Ureter (tissue), 1 donor: ENCODE measurements at regions not wholly inside any gene's neighbourhood (a gene's known extent, or its start where the extent isn't known, plus 50 kb on each side); places are given as distances from the start of the nearest gene placed in this dataset.
"Not testable (repeated sequence)": the region's sequence is repeated elsewhere in the genome, so short reads cannot be mapped to it uniquely, and the experiment has no call there.

Experiments used
- DNase-seq: peaks from one replicate; pipeline ENCODE4 v3.0.0-alpha.2; 2020; ENCODE audit warnings: low spot score
- donor health status: DM: yes; HTN: yes; CAD: no.

DNA sequence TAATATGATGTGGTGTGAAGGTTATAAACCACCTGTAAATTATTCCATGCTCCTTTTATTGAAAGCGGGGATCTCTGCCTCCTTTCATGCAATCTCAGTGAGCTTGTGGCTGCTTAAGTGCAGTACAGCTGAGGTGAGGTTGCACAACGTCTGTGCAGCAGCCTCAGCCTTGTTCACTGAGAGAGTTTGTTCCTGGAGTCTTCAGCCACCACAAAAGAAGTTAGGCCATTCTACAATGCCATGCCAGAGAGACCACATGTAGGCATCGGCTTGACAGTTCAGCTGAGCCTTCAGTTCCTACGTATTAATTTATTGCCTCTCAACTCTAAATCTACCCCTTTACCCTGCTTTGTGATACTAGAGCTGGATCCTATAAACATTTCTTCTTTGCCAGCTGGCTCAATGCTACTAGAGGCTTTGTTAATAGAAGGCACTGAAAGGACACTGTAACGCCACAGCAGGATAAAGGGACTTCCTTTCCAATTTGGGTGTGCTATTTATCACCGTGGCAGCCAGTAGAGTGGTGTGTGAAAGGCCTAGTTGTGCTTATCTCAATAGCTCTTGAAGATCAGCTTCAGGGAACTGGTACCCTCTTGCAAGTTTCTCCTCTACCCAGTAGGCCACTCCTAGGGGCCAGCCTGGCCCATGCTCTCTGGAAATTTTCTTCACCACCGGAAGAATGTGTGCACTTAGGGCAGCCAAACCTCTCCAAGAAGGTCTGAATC lies 337.7 kb downstream of the IPO8 start:
- DNase-seq, result no peak

DNA sequence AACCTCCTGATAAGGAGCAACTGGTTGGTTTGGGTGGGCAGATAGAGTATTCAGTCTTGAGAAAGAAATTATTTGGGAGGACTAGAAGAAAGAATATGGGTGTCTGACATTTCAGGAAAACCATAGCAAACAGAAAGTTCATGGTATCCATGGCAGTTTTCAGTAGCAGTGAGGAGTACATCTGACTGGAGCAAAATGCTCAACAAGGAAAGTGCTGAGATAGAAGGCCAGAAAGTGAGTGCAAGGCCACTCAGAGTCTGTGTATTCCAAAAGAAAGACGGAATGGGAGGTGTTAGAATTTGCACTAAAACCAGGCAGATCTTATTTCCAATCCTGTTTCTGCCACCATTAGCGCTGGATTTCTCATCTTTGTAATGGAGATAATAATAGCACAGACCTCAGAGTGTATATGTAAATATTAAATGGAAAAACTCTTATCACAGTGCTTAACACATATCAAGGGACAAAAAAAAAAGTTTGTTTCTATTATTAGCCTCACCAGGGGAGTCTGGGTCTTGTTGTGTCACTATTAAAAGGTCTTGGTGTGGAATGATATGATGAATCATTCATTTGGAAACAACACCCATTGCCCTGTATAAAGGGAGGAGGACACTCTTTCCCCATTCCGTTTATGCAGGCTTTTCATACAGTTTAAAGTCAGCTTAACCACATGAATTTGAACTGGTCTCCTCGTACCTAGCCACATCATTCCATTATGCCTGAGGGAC lies 349.8 kb downstream of the IPO8 start:
- DNase-seq, result no peak

DNA sequence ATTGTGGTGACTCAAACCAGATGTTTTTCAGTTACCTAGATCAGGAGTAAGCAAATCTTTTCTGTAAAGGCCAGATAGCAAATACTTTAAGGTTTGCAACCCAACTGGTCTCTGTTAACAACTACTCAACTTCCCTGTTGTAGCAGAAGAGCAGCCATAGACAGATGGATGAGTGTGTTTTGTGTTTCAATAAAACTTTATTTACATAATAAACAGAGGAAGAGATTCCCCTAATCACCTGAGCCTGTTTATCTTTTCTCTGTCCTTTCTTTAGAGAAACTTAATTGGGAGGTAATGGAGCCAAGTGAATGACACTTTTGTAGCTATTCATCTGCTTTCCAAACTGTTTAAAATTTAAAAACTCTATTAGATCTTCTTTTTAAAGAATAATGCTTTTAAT lies 365.1 kb downstream of the IPO8 start:
- no peak for DNase-seq

DNA sequence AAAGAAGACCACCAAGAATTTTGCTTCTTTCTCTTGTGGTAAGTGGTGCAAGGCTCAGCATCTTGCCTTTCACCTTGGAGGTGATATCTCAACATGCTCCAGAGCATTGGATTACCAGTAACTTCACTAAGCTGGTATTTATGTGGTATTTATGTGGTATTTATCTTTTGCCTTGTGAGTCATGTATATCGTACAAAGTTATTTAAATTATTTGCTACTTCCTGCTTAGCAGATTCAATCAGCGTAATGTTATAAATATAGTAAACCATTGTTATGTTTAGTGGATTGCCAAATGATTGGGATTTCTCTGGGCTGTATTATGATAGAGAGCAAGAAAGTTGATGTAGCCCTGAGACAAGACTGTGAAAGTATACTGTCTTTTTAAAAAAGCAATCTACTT lies 366.4 kb downstream of the IPO8 start:
- no peak for DNase-seq

DNA sequence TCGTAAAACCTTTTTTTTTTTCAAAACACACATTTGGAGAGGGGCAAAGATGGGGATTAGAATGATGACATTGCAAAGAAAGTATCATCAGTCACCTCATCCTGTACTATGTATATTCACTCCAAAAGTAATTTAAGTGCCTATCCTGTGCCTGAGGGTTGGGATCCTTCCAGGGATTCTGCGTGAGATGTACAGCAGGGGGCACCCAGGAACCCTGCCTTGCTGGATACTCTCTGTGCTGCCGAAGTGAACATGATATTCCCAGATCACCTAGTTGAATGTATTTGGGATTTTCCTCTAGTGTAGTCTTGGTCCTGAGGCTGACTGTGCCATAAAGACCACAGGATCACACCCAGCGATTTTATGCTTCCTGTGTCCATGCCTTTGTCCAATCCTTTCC lies 372.7 kb downstream of the IPO8 start:
- DNase-seq, result no peak

DNA sequence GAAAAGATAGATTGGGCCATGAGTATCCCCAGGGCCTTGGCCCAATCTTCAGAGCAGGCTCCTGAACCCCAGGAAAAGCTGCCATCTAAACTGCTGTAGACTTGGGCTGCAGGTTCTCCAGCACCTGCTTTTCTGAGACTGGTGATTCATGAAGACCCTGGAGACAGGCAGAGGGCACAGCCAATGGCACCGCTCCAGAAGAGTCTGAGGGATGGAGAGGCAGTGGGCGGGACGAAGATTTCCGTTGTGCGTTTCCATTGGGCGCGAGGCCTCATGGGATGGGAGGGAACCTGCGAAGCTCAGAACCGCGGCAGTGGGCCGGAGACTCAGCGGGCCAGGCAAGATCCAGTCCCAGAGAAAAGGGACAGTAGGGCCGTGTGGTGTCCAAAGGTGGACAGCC lies 375.1 kb downstream of the IPO8 start:
- DNase-seq, result no peak

DNA sequence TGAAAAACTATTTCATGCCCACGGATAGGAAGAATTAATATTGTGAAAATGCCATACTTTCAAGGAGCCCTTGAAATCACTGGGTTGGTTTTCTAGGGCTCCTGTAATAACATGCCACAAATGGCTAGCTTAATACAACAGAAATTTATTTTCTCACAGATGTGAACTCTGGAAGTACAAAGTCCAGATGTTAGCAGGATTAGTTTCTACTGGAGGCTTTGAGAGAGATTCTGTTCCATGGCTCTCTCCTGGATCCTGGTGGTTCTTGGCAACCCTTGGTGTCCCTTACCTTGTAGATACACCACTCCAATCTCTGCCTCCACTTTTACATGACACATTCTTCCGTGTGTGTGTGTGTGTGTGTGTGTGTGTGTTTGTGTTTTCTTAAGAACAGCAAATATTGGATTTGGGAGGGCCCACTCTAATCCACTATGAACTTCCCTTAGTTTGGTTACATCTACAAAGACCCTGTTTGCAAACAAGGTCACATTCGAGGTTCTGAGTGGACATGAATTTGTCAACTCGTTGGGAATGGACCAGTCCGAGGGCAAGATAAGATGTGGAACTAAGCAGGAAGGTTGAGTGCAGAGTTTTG lies 381.1 kb downstream of the IPO8 start:
- no peak for DNase-seq

DNA sequence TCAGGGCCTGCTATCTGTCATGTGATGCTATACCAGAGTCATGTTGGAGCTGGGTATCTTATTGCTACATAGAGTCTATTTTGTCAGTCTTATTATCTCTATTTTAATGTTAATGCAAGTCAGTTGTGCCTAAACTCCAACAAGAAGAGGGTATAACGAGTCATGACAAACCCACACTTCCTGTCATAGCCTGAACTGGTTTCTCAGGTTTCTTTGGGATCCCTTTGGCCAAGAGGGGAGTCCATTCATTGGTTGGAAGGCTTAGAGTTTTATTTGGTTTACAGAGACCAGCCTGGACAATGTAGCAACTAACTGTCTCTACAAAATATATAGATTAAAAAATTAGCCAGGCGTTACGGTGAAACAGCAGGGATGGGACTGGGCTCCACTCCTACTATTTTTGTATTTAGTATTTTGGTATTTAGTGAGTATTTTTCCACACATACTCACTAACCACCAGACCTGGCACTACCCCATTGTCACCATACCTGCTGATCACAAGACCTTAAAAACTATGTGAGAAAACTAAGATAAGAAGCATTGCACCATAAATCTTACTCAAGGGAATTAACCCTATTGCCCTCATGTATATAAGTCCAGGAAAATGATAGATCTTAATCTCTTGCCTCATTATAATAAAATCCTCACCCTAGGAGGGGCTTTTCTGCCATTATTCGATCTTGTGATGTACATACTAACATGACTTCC lies 387.5 kb downstream of the IPO8 start:
- DNase-seq, result no peak

DNA sequence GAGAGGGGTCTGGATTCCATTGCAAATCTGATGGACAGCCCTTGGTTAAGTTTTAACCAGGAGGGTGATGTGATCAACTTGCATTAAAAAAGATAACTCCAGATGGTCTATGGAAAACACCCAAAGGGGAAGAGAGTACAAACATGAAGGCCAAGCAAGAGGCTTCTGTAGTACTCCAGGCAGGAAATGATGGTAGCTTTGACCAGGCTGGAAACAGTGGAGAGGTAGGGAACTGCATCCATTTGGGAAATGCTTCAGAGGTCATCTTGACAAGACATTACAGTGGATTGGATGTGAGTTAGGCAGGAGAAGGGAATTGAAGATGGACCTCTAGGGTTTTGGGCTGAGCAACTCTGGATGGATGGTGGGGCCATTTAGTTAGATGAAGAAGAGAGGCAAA lies 391.1 kb downstream of the IPO8 start:
- no peak for DNase-seq

DNA sequence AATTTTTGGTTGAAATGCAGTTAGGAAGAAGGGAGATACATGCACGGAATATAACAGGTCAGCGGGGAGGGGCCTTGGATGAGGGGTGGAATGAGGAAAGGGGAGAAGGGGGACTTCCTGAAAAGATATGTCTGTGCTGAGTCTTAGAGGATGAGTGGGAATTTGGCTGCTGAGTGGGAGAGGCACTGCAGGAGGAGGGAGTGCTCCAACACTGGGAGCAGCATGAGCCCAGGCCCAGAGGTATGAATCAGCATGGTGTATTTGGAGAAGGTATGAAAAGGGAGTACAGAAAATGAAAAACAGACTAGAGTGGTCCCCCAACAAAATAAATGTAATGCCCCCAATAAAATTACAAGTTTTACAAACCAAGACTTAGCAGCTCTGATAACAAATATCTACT lies 394.4 kb downstream of the IPO8 start:
- DNase-seq, result no peak

DNA sequence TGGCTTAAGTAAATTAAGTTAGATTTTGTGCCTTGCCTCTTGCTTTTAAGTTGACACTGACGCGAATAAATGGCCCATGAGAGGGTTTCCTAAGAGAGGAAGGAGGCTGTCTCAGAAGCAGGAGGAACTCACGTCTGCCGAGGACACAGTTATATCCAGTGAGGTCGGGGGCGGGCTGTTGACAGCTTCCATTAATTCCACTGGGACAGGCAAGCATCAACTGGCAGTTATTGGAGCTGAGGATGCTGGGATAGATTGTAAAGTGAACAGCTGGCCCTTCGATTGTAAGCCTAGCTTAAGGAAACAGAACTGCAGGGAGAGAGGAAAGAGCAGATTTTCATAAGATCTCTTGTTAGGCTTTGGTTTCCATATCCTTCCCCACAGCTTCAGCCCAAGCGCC lies 399.2 kb downstream of the IPO8 start:
- DNase-seq, result no peak

DNA sequence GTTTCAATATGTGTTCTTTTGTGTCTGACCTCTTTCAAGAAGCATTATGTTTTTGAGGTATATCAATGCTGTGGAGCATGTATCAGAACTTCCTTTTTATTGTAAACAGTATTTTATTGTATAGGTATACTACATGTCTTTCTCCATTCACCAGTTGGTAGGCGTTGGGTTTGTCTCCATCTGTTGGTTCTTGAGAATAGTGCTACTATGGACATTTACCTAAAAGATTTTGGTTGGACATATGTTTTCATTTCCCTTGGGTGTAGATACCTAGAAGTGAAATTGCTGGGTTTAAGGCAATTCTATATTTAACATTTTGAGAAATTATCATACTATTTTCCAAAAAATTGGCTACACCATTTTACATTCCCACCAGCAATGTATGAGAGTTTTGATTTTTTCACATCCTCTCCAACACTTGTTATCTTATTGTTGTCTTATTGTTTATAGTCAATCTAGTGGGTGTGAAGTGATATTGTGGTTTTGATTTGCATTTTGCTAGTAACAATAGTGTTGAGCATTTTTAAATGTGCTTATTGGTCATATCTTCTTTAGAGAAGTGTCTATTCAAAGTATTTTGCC lies 409.2 kb downstream of the IPO8 start:
- no peak for DNase-seq

DNA sequence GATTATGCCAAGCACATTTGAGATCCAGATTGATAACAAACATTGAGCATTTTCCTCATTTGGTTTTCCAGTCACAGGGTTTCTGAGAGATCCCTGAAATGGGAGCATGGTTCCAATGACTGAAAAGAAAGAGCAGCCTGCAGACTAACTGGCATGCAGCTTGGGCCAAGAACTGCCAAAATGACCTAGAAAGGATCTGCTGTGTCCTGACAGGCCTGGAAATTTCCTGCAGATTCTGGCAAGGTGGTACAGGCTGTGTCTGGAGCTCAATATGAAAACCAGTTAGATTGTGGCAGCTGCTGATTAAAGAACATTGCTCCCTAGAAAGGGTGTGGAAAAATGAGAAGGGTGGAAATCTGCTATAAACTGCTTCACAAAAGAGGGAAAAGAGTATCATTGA lies 417.3 kb downstream of the IPO8 start:
- no peak for DNase-seq

DNA sequence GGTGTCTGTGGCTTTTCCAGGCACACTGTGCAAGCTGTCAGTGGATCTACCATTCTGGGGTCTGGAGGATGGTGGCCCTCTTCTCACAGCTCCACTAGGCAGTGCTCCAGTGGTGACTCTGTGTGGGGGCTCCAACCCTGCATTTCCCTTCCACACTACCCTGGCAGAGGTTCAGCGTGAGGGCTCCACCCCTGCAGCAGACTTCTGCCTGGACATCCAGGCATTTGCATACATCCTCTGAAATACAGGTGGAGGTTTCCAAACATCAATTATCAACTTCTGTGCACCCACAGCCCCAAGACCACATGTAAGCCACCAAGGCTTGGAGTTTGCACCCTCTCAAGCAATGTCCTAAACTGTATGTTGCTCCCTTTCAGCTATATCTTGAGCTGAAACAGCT lies 423.2 kb downstream of the IPO8 start:
- not testable (repeated sequence) for DNase-seq

DNA sequence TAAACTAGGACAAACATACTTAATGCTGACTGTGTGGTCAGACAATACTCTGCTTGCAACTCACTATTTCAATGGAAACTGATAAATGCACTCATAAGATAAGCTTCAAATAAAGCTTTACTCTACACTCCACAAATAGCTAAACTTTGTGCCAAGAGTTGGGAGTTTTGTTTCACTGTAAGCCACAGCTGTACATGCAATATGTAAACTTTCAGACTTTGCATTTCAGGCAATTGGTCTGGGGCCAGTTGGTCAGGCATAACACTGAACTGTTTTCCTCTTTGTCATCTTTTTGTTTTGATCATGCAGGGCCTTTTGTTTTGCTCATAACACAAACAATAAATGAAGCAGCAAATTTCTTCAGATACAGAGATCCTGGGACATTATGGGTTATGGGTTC lies 426.2 kb downstream of the IPO8 start:
- no peak for DNase-seq

DNA sequence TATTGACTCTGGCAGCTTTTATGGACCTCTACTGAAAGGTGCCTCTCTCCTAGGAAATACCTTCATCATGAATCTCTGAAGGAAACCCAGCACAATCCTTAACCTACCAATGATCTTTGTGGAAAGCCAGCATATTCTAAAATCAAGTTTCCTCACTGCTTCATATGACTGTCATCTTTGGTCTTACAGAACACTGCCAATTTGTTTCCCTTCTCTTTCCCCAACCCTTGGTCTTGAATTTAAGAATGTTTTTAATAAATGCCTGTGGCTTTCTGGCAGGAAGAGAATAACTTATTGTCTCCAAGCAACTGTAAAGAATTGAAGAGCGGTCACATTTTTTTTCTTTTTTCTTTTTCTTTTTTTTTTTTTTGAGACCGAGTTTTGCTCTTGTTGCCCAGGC lies 427.6 kb downstream of the IPO8 start:
- DNase-seq, result no peak

DNA sequence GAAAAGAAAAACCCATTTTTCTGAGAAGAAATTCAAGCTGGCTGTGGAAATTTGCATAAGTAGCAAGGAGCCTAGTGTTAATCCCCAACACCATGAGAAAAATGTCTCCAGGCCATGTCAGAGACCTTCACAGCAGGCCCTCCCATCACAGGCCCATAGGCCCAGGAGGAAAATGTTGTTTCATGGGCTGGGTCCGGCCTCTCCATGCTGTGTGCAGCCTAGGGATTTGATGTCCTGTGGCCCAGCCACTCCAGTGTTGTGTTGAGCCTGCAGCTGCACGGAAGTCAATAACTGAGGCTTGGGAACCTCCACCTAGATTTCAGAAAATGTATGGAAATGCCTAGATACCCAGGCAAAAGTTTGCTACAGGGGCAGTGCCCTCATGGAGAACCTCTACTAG lies 432.2 kb downstream of the IPO8 start:
- no peak for DNase-seq

DNA sequence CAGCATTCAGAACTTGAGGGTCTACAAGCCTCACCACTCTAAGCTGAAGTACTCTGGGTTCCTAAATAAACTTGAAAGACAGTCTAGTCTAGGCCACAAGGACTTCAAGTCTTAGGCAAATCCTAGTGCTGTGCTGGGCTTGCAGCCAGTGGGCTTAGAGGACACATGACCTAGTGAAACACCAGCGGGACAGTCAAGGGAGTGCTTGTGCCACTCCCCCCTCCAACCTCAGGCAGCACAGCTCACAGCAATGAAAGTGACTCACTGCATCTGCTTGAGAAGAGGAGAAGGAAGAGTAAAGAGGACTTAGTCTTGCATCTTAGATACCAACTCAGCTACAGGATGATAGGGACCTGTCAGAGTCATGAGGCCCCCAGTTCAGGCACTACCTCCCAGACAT lies 438.1 kb downstream of the IPO8 start:
- DNase-seq, result no peak

DNA sequence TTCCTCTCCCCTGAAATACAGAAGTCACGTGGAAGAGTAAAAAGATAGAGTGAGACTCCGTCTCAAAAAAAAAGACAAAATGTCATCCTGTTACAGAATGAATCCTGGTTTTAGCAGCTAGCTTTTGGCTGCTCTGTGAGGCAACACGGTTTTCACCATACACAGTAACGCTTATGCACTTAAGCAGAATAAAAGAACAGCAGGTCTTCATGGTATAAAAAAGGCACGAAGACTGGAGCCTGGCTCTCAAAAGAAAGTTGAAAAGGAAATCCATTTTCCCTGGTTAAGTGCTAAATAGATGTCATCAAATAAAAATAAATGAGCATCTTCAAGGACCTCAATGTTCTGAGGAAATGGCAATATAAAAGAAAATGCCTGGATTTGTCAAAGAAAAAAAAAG lies 444.1 kb downstream of the IPO8 start:
- DNase-seq, result no peak

DNA sequence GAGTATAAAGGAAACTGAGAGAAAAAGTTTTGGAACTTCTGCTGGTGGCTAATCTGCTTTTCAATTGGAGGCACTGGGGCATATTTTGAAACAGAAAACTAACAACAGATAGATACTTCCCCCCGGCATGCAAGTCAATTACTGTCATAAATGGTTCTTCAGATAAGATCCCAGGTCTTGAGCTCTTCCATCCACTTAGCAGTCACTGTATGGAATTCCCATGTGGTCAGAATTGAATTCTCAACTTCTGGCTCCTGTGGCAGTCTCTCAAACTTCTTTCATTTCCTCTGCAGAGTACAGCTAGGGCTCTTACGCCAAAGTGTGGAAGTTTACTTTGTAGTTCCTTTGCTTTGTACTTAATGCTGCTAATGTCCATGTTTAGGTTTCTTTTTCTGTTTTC lies 452.2 kb downstream of the IPO8 start:
- DNase-seq, result no peak

DNA sequence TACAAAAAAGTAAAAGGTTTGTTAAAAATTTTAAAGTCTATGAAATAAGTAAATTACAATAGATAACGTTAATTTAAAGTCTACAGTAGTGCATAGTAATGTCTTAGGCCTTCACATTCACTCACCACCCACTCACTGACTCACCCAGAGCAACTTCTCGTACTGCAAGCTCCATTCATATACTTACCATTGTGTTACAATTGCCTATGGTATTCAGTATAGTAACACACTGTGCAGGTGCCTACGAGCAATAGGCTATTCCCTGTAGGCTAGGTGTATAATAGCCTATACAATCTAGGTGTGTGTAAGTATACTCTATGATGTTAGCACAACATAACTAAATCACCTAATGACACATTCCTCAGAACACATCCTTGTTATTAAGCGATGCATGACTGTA lies 435.3 kb upstream of the TMTC1 start:
- no peak for DNase-seq

DNA sequence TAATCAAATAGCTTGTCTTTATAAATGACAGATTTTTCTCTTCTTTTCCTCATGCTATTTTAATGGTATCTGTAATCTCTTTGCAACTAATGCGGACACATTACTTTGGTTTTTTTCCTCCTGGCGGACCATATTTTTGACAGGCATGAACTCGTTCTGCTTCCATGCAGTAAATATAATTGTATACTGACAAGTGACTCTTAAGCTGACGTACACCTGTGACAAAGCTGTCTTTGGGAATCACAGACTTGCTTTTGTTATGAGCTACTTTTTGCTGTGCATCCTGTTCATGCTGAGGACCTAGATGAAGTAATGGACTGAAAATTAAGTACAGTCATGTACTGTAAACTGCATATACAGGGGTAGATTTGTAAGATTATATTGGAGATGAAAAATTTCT lies 434.3 kb upstream of the TMTC1 start:
- DNase-seq, result no peak
